Fibroblast of lung (primary cell): ENCODE measurements at regions not wholly inside any gene's neighbourhood (a gene's known extent, or its start where the extent isn't known, plus 50 kb on each side); places are given as distances from the start of the nearest gene placed in this dataset.

ENCODE experiments used
- EZH2 ChIP-seq: IDR thresholded peaks from 2 replicates; pipeline ENCODE4 v1.5.1; 2012; ENCODE audit warnings: low read length, control low read depth, mild to moderate bottlenecking; ENCODE audit errors: missing control alignments
- TF ChIP-seq, protein P1 (sequence below), 2 donors: IDR thresholded peaks in 1 of 2; conservative IDR thresholded peaks in 1 of 2; 1 replicate in 1 of 2; 2 replicates in 1 of 2; pipeline ENCODE4 v1.5.1; 2011 to 2012; ENCODE audit warnings: low read length in 2 of 2, control low read depth in 1 of 2, inconsistent platforms in 1 of 2, low read depth in 1 of 2, mild to moderate bottlenecking in 1 of 2

GRCh38 chr1:208541225-208541855, 297.2 kb upstream of the PLXNA2 start:
- TF ChIP-seq, protein P1, sequence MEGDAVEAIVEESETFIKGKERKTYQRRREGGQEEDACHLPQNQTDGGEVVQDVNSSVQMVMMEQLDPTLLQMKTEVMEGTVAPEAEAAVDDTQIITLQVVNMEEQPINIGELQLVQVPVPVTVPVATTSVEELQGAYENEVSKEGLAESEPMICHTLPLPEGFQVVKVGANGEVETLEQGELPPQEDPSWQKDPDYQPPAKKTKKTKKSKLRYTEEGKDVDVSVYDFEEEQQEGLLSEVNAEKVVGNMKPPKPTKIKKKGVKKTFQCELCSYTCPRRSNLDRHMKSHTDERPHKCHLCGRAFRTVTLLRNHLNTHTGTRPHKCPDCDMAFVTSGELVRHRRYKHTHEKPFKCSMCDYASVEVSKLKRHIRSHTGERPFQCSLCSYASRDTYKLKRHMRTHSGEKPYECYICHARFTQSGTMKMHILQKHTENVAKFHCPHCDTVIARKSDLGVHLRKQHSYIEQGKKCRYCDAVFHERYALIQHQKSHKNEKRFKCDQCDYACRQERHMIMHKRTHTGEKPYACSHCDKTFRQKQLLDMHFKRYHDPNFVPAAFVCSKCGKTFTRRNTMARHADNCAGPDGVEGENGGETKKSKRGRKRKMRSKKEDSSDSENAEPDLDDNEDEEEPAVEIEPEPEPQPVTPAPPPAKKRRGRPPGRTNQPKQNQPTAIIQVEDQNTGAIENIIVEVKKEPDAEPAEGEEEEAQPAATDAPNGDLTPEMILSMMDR (conservative IDR thresholded peaks at IDR 0.05 in 1 of 2, IDR thresholded peaks at IDR 0.05 in 1 of 2; ENCODE audit: low read depth in 1 of 2, low read length in 2 of 2), result no peak
- no peak for TF ChIP-seq EZH2
